Trophoblast cell (in vitro differentiated cells and primary cell): ENCODE measurements at regions not wholly inside any gene's neighbourhood (a gene's known extent, or its start where the extent isn't known, plus 50 kb on each side); places are given as distances from the start of the nearest gene placed in this dataset.
A peak's percentile ranks its signal among the peaks of the same experiment; 100 is the strongest.

Experiments
- DNase-seq, 2 donors: peaks; one replicate each; pipeline ENCODE4 v3.0.0-alpha.2; 2016
- H2AFZ ChIP-seq: 2 replicates; pipeline ENCODE4 v1.6.1; 2013; ENCODE audit warnings: low read length, moderate library complexity, mild to moderate bottlenecking; ENCODE audit not compliant: insufficient read depth, poor library complexity
- H2AK5ac ChIP-seq: 2 replicates; pipeline ENCODE4 v1.6.1; 2013; ENCODE audit warnings: mild to moderate bottlenecking, low read length
- H2BK120ac ChIP-seq: 2 replicates; pipeline ENCODE4 v1.6.1; 2013; ENCODE audit warnings: low read length, mild to moderate bottlenecking, moderate library complexity; ENCODE audit not compliant: insufficient read depth, poor library complexity
- H2BK12ac ChIP-seq: 2 replicates; pipeline ENCODE4 v1.6.1; 2013; ENCODE audit warnings: mild to moderate bottlenecking, low read length, moderate library complexity
- H2BK5ac ChIP-seq: 2 replicates; pipeline ENCODE4 v1.6.1; 2013; ENCODE audit warnings: low read length, low read depth, moderate library complexity, mild to moderate bottlenecking; ENCODE audit not compliant: poor library complexity
- H3K14ac ChIP-seq: 2 replicates; pipeline ENCODE4 v1.6.1; 2013; ENCODE audit warnings: mild to moderate bottlenecking, low read length
- H3K18ac ChIP-seq: 2 replicates; pipeline ENCODE4 v1.6.1; 2013; ENCODE audit warnings: mild to moderate bottlenecking, low read length
- H3K23ac ChIP-seq: 2 replicates; pipeline ENCODE4 v1.6.1; 2013; ENCODE audit warnings: low read length
- H3K27ac ChIP-seq: 2 replicates; pipeline ENCODE4 v1.5.1; 2013; ENCODE audit warnings: low read depth, mild to moderate bottlenecking, inconsistent platforms, low read length, moderate library complexity
- H3K27me3 ChIP-seq: 2 replicates; pipeline ENCODE4 v1.6.1; 2013; ENCODE audit warnings: inconsistent platforms, mild to moderate bottlenecking, low read length, moderate library complexity; ENCODE audit not compliant: insufficient read depth
- H3K36me3 ChIP-seq, 2 experiments: 1 replicate in 1 of 2; 2 replicates in 1 of 2; pipeline ENCODE4 v1.6.1; 2013; ENCODE audit warnings: low read length in 2 of 2, mild to moderate bottlenecking in 2 of 2, moderate library complexity in 1 of 2; ENCODE audit not compliant: insufficient read depth in 2 of 2, control insufficient read depth in 1 of 2
- H3K4ac ChIP-seq: 2 replicates; pipeline ENCODE4 v1.6.1; 2013; ENCODE audit warnings: low read depth, mild to moderate bottlenecking, low read length, moderate library complexity
- H3K4me1 ChIP-seq, 2 experiments: 1 replicate in 1 of 2; 2 replicates in 1 of 2; pipeline ENCODE4 v1.6.1; 2013; ENCODE audit warnings: low read length in 2 of 2, mild to moderate bottlenecking in 2 of 2, moderate library complexity in 1 of 2; ENCODE audit not compliant: insufficient read depth in 2 of 2, control insufficient read depth in 1 of 2
- H3K4me2 ChIP-seq: 2 replicates; pipeline ENCODE4 v1.6.1; 2013; ENCODE audit warnings: inconsistent platforms, mild to moderate bottlenecking, low read length, moderate library complexity
- H3K4me3 ChIP-seq: 2 replicates; pipeline ENCODE4 v1.5.1; 2013; ENCODE audit warnings: mild to moderate bottlenecking, low read depth, low read length, inconsistent platforms
- H3K79me1 ChIP-seq: one replicate; pipeline ENCODE4 v1.6.1; 2013; ENCODE audit warnings: low read length
- H3K79me2 ChIP-seq: 2 replicates; pipeline ENCODE4 v1.6.1; 2013; ENCODE audit warnings: low read length, mild to moderate bottlenecking; ENCODE audit not compliant: control insufficient read depth, insufficient read depth, poor library complexity
- H3K9ac ChIP-seq: 2 replicates; pipeline ENCODE4 v1.6.1; 2013; ENCODE audit warnings: mild to moderate bottlenecking, low read length
- H3K9me3 ChIP-seq: 2 replicates; pipeline ENCODE4 v1.6.1; 2013; ENCODE audit warnings: low read depth, mild to moderate bottlenecking, control low read depth, inconsistent platforms, low read length; ENCODE audit not compliant: insufficient read depth
- H4K12ac ChIP-seq: 2 replicates; pipeline ENCODE4 v1.6.1; 2013; ENCODE audit warnings: low read depth, mild to moderate bottlenecking, low read length, moderate library complexity
- H4K8ac ChIP-seq: 2 replicates; pipeline ENCODE4 v1.6.1; 2013; ENCODE audit warnings: low read depth, mild to moderate bottlenecking, low read length, moderate library complexity
- H4K91ac ChIP-seq: one replicate; pipeline ENCODE4 v1.6.1; 2013; ENCODE audit warnings: low read depth, mild to moderate bottlenecking, low read length, moderate library complexity
- WGBS: extraction: QIAGEN DNeasy Blood & Tissue Kit; methylation state at CpG from one replicate; pipeline ENCODE4 v1.1.7; 2013; ENCODE audit warnings: missing lambda C conversion rate; ENCODE audit not compliant: insufficient read length, insufficient coverage; ENCODE audit errors: extremely low coverage; 5-methylcytosine and 5-hydroxymethylcytosine counted together

GRCh38 chr16:86200722-86201121 lies 301.8 kb downstream of the IRF8 start:
- Histone ChIP-seq H2AFZ (no peak overlapping the region), H3K79me2 (no peaks in the 10 kb centered on the region), H3K4me1 (peaks cover 2% of the 10 kb centered on the region in 2 experiments), H3K79me1 (no peaks in the 10 kb centered on the region), H2AK5ac (no peak overlapping the region), H2BK12ac (no peak overlapping the region), H3K9me3 (no peaks in the 10 kb centered on the region), H2BK5ac (no peak overlapping the region), H2BK120ac (no peak overlapping the region), H3K4me2 (no peak overlapping the region), H3K27me3 (no peaks in the 10 kb centered on the region), H3K23ac (no peak overlapping the region), H3K36me3 (no peaks in the 10 kb centered on the region), H4K8ac (no peak overlapping the region), H3K27ac (no peak overlapping the region), H3K4ac (no peak overlapping the region), H3K4me3 (no peak overlapping the region), H3K14ac (no peak overlapping the region), H4K91ac (no peak overlapping the region), H3K9ac (no peak overlapping the region), H3K18ac (no peak overlapping the region), H4K12ac (no peak overlapping the region)
- no peak for DNase-seq
- no CpG with 5 or more reads among the region's 9 CpGs for WGBS

GRCh38 chr16:86201746-86202145 lies 302.8 kb downstream of the IRF8 start:
- H3K9me3 ChIP-seq: no peaks in the 10 kb centered on the region
- H3K23ac ChIP-seq: no peak overlapping the region

GRCh38 chr16:86202267-86202666 lies 303.3 kb downstream of the IRF8 start:
- no peak overlapping the region for H2BK12ac ChIP-seq
- H3K79me2 ChIP-seq: no peaks in the 10 kb centered on the region
- H3K79me1 ChIP-seq: no peaks in the 10 kb centered on the region
- H3K27ac ChIP-seq: no peak overlapping the region
- H3K27me3 ChIP-seq: no peaks in the 10 kb centered on the region
- H3K4ac ChIP-seq: no peak overlapping the region
- H3K36me3 ChIP-seq: no peaks in the 10 kb centered on the region
- no peak overlapping the region for H4K12ac ChIP-seq
- H2BK120ac ChIP-seq: no peak overlapping the region
- H3K18ac ChIP-seq: no peak overlapping the region
- no peak overlapping the region for H3K14ac ChIP-seq
- H3K4me2 ChIP-seq: no peak overlapping the region
- H2AFZ ChIP-seq: no peak overlapping the region
- no peak overlapping the region for H4K91ac ChIP-seq
- H2AK5ac ChIP-seq: peak overlapping the region; percentile 61
- H3K9ac ChIP-seq: no peak overlapping the region
- WGBS: no CpG with 5 or more reads among the region's 16 CpGs
- H3K9me3 ChIP-seq: no peaks in the 10 kb centered on the region
- no peak overlapping the region for H3K4me3 ChIP-seq
- H3K4me1 ChIP-seq: peaks cover 0 to 2% of the 10 kb centered on the region in 2 experiments
- H4K8ac ChIP-seq: no peak overlapping the region
- no peak for DNase-seq
- no peak overlapping the region for H3K23ac ChIP-seq
- H2BK5ac ChIP-seq: no peak overlapping the region

More at GRCh38 chr16:86201746-86202145, 302.8 kb downstream of the IRF8 start:
- H2BK12ac ChIP-seq: no peak overlapping the region
- H2AK5ac ChIP-seq: no peak overlapping the region
- H3K4me2 ChIP-seq: no peak overlapping the region
- no peak overlapping the region for H4K8ac ChIP-seq
- no CpG with 5 or more reads among the region's 10 CpGs for WGBS
- no peaks in the 10 kb centered on the region for H3K79me1 ChIP-seq
- H4K91ac ChIP-seq: no peak overlapping the region
- no peak for DNase-seq
- H3K27me3 ChIP-seq: no peaks in the 10 kb centered on the region
- no peak overlapping the region for H3K27ac ChIP-seq
- H4K12ac ChIP-seq: no peak overlapping the region
- no peaks in the 10 kb centered on the region for H3K36me3 ChIP-seq
- H3K18ac ChIP-seq: no peak overlapping the region
- no peak overlapping the region for H3K4ac ChIP-seq
- no peaks in the 10 kb centered on the region for H3K79me2 ChIP-seq
- no peak overlapping the region for H3K14ac ChIP-seq
- H3K4me1 ChIP-seq: peaks cover 0 to 2% of the 10 kb centered on the region in 2 experiments
- H2AFZ ChIP-seq: no peak overlapping the region
- no peak overlapping the region for H2BK120ac ChIP-seq
- H2BK5ac ChIP-seq: no peak overlapping the region
- H3K9ac ChIP-seq: no peak overlapping the region
- no peak overlapping the region for H3K4me3 ChIP-seq

GRCh38 chr16:86202760-86203426 lies 303.9 kb downstream of the IRF8 start:
- peaks cover 0 to 2% of the 10 kb centered on the region in 2 experiments for H3K4me1 ChIP-seq
- no peaks in the 10 kb centered on the region for H3K9me3 ChIP-seq
- no peak overlapping the region for H2BK120ac ChIP-seq
- no peak overlapping the region for H4K12ac ChIP-seq
- H3K27ac ChIP-seq: no peak overlapping the region
- H3K18ac ChIP-seq: no peak overlapping the region
- DNase-seq: no peak
- H3K9ac ChIP-seq: no peak overlapping the region
- no peaks in the 10 kb centered on the region for H3K27me3 ChIP-seq
- no peaks in the 10 kb centered on the region for H3K79me1 ChIP-seq
- no peaks in the 10 kb centered on the region for H3K36me3 ChIP-seq
- no peaks in the 10 kb centered on the region for H3K79me2 ChIP-seq
- no peak overlapping the region for H3K14ac ChIP-seq
- H2AK5ac ChIP-seq: no peak overlapping the region
- no peak overlapping the region for H2AFZ ChIP-seq
- H3K4me2 ChIP-seq: no peak overlapping the region
- no peak overlapping the region for H3K4me3 ChIP-seq
- H3K4ac ChIP-seq: no peak overlapping the region
- 100% methylated on average over 1 of the region's 11 CpGs for WGBS
- no peak overlapping the region for H2BK5ac ChIP-seq
- no peak overlapping the region for H2BK12ac ChIP-seq
- H4K8ac ChIP-seq: no peak overlapping the region
- no peak overlapping the region for H3K23ac ChIP-seq
- H4K91ac ChIP-seq: no peak overlapping the region
